RPMI8226 (cell line): ENCODE measurements at regions not wholly inside any gene's neighbourhood (a gene's known extent, or its start where the extent isn't known, plus 50 kb on each side); places are given as distances from the start of the nearest gene placed in this dataset.
"Not testable (repeated sequence)": the region's sequence is repeated elsewhere in the genome, so short reads cannot be mapped to it uniquely, and the experiment has no call there.

Experiments used
- DNase-seq: peaks from one replicate; pipeline ENCODE4 v3.0.0-alpha.2; 2015

- no peak for DNase-seq
These were observed 70.1 kb downstream of the FBXO4 start for GRCh38 chr5:41995193-41995592.

- DNase-seq: no peak
These were observed 76.6 kb downstream of the FBXO4 start for GRCh38 chr5:42001673-42002072.

- not testable (repeated sequence) for DNase-seq
These were observed 78.8 kb downstream of the FBXO4 start for GRCh38 chr5:42003852-42004251.

GRCh38 chr5:42005561-42006153 lies 80.6 kb downstream of the FBXO4 start:
- DNase-seq: peak; percentile 17

GRCh38 chr5:42013561-42013960 lies 88.5 kb downstream of the FBXO4 start:
- DNase-seq: no peak

GRCh38 chr5:42015254-42015653 lies 90.2 kb downstream of the FBXO4 start:
- DNase-seq: no peak

GRCh38 chr5:42015681-42016080 lies 90.6 kb downstream of the FBXO4 start:
- no peak for DNase-seq

GRCh38 chr5:42020788-42021530 lies 95.9 kb downstream of the FBXO4 start:
- DNase-seq: no peak

- DNase-seq: no peak
These were observed 96.8 kb downstream of the FBXO4 start for GRCh38 chr5:42021923-42022322.

GRCh38 chr5:42022383-42022972 lies 97.4 kb downstream of the FBXO4 start:
- no peak for DNase-seq

- DNase-seq: no peak
These were observed 101.4 kb downstream of the FBXO4 start for GRCh38 chr5:42026446-42026845.

GRCh38 chr5:42032137-42032536 lies 107.1 kb downstream of the FBXO4 start:
- no peak for DNase-seq

- no peak for DNase-seq
These were observed 110.4 kb downstream of the FBXO4 start for GRCh38 chr5:42035526-42035925.

- no peak for DNase-seq
These were observed 111.3 kb downstream of the FBXO4 start for GRCh38 chr5:42036379-42036778.

GRCh38 chr5:42037379-42037932 lies 112.4 kb downstream of the FBXO4 start:
- DNase-seq: peak; percentile 12

- DNase-seq: no peak
These were observed 118.3 kb downstream of the FBXO4 start for GRCh38 chr5:42043400-42043799.

GRCh38 chr5:42057254-42057690 lies 132.2 kb downstream of the FBXO4 start:
- DNase-seq: peak; percentile 70

GRCh38 chr5:42059291-42059690 lies 134.2 kb downstream of the FBXO4 start:
- DNase-seq: no peak

- DNase-seq: no peak
These were observed 134.8 kb downstream of the FBXO4 start for GRCh38 chr5:42059778-42060464.

GRCh38 chr5:42061121-42061520 lies 136.0 kb downstream of the FBXO4 start:
- DNase-seq: no peak

GRCh38 chr5:42064821-42065220 lies 139.7 kb downstream of the FBXO4 start:
- no peak for DNase-seq

GRCh38 chr5:42066131-42066530 lies 141.1 kb downstream of the FBXO4 start:
- DNase-seq: no peak

GRCh38 chr5:42074353-42074752 lies 149.3 kb downstream of the FBXO4 start:
- no peak for DNase-seq
